ENCODE measurements at regions not wholly inside any gene's neighbourhood (a gene's known extent, or its start where the extent isn't known, plus 50 kb on each side); places are given as distances from the start of the nearest gene placed in this dataset.

DNA sequence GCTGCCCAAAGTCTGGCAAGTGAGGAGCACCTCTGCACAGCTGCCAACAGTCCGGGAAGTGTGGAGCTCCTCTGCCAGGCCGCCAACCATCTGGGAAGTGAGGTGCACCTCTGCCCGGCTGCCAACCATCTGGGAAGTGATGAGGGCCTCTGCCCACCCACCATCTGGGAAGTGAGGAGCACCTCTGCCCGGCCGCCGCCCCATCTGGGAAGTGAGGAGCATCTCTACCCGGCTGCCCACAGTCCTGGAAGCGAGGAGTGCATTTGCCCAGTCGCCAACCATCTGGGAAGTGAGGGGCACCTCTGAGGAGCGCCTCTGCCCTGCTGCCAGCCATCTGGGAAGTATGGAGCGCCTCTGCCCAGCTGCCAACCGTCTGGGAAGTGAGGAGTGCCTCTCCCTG lies 893.7 kb downstream of the TYW1 start (continued):
- TF ChIP-seq, protein P1, sequence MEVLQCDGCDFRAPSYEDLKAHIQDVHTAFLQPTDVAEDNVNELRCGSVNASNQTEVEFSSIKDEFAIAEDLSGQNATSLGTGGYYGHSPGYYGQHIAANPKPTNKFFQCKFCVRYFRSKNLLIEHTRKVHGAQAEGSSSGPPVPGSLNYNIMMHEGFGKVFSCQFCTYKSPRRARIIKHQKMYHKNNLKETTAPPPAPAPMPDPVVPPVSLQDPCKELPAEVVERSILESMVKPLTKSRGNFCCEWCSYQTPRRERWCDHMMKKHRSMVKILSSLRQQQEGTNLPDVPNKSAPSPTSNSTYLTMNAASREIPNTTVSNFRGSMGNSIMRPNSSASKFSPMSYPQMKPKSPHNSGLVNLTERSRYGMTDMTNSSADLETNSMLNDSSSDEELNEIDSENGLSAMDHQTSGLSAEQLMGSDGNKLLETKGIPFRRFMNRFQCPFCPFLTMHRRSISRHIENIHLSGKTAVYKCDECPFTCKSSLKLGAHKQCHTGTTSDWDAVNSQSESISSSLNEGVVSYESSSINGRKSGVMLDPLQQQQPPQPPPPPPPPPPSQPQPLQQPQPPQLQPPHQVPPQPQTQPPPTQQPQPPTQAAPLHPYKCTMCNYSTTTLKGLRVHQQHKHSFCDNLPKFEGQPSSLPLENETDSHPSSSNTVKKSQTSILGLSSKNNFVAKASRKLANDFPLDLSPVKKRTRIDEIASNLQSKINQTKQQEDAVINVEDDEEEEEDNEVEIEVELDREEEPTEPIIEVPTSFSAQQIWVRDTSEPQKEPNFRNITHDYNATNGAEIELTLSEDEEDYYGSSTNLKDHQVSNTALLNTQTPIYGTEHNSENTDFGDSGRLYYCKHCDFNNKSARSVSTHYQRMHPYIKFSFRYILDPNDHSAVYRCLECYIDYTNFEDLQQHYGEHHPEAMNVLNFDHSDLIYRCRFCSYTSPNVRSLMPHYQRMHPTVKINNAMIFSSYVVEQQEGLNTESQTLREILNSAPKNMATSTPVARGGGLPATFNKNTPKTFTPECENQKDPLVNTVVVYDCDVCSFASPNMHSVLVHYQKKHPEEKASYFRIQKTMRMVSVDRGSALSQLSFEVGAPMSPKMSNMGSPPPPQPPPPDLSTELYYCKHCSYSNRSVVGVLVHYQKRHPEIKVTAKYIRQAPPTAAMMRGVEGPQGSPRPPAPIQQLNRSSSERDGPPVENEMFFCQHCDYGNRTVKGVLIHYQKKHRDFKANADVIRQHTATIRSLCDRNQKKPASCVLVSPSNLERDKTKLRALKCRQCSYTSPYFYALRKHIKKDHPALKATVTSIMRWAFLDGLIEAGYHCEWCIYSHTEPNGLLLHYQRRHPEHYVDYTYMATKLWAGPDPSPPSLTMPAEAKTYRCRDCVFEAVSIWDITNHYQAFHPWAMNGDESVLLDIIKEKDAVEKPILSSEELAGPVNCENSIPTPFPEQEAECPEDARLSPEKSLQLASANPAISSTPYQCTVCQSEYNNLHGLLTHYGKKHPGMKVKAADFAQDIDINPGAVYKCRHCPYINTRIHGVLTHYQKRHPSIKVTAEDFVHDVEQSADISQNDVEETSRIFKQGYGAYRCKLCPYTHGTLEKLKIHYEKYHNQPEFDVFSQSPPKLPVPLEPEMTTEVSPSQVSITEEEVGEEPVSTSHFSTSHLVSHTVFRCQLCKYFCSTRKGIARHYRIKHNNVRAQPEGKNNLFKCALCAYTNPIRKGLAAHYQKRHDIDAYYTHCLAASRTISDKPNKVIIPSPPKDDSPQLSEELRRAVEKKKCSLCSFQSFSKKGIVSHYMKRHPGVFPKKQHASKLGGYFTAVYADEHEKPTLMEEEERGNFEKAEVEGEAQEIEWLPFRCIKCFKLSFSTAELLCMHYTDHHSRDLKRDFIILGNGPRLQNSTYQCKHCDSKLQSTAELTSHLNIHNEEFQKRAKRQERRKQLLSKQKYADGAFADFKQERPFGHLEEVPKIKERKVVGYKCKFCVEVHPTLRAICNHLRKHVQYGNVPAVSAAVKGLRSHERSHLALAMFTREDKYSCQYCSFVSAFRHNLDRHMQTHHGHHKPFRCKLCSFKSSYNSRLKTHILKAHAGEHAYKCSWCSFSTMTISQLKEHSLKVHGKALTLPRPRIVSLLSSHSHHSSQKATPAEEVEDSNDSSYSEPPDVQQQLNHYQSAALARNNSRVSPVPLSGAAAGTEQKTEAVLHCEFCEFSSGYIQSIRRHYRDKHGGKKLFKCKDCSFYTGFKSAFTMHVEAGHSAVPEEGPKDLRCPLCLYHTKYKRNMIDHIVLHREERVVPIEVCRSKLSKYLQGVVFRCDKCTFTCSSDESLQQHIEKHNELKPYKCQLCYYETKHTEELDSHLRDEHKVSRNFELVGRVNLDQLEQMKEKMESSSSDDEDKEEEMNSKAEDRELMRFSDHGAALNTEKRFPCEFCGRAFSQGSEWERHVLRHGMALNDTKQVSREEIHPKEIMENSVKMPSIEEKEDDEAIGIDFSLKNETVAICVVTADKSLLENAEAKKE (CRISPR knock-in tag; IDR thresholded peaks at IDR 0.05) = no peak
- TF ChIP-seq STAT1 (IDR thresholded peaks at IDR 0.05; ENCODE audit: unreplicated experiment) = no peak

DNA sequence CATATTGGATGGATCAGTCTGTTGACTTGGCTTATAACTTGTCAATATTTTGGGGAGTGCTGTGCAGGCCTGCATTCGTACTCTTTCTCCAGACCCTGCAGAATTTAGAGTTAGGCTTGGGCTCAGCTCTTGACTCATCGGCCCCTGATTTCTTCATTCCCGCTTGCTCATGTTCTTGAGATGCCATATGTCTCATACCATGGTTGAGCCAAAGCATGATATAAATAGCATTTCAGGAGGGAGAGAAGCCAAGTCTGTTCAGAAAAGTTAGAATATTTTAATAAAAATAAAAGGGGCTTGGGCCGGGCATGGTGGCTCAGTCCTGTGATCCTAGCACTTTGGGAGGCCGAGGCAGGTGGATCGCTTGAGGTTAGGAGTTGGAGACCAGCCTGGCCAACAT lies 898.1 kb downstream of the TYW1 start:
- no peak overlapping the region for H3K4me3 ChIP-seq
- DNase-seq (ENCODE audit: low spot score) (no peak), ATAC-seq (no peak)
- H3K27ac Mint-ChIP-seq = no peak overlapping the region
- no peaks in the 10 kb centered on the region for H3K27me3 ChIP-seq (ENCODE audit: insufficient read depth)
- H3K4me3 Mint-ChIP-seq = no peak overlapping the region
- H3F3A ChIP-seq (replicated peaks; ENCODE audit: low read depth) = no peaks in the 10 kb centered on the region
- H3K36me3 Mint-ChIP-seq (ENCODE audit: low read depth) = peaks cover 42% of the 10 kb centered on the region
- peaks cover 98% of the 10 kb centered on the region for H3K9me3 Mint-ChIP-seq
- no peak overlapping the region for H3K27ac ChIP-seq (ENCODE audit: low read depth)
- no peaks in the 10 kb centered on the region for H3K4me1 ChIP-seq (ENCODE audit: insufficient read depth)
- no peaks in the 10 kb centered on the region for H3K9me2 ChIP-seq (ENCODE audit: insufficient read depth)
- no peaks in the 10 kb centered on the region for H3K79me2 ChIP-seq (replicated peaks; ENCODE audit: insufficient read depth)
- H3K4me2 ChIP-seq = no peak overlapping the region
- no peaks in the 10 kb centered on the region for H4K20me1 ChIP-seq (replicated peaks; ENCODE audit: insufficient read depth)
- peaks cover 13% of the 10 kb centered on the region for H3K27me3 Mint-ChIP-seq (ENCODE audit: insufficient read depth, low read depth, poor library complexity)
- no peak overlapping the region for H2AFZ ChIP-seq
- peaks cover 4% of the 10 kb centered on the region; the same call in 1 of the 2 replicates for H3K36me3 ChIP-seq (ENCODE audit: insufficient read depth)
- no peaks in the 10 kb centered on the region; the same call in 2 of the 3 replicates for H3K4me1 Mint-ChIP-seq
- TF ChIP-seq, protein P1 (CRISPR knock-in tag; IDR thresholded peaks at IDR 0.05) = no peak
- TF ChIP-seq, protein P2, sequence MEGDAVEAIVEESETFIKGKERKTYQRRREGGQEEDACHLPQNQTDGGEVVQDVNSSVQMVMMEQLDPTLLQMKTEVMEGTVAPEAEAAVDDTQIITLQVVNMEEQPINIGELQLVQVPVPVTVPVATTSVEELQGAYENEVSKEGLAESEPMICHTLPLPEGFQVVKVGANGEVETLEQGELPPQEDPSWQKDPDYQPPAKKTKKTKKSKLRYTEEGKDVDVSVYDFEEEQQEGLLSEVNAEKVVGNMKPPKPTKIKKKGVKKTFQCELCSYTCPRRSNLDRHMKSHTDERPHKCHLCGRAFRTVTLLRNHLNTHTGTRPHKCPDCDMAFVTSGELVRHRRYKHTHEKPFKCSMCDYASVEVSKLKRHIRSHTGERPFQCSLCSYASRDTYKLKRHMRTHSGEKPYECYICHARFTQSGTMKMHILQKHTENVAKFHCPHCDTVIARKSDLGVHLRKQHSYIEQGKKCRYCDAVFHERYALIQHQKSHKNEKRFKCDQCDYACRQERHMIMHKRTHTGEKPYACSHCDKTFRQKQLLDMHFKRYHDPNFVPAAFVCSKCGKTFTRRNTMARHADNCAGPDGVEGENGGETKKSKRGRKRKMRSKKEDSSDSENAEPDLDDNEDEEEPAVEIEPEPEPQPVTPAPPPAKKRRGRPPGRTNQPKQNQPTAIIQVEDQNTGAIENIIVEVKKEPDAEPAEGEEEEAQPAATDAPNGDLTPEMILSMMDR (conservative IDR thresholded peaks at IDR 0.05; ENCODE audit: low read depth in 2 of 2) = no peak
- TF ChIP-seq JUNB (IDR thresholded peaks at IDR 0.05; ENCODE audit: unreplicated experiment) (no peak), EZH2 (IDR thresholded peaks at IDR 0.05; ENCODE audit: low read depth, unreplicated experiment) (no peak), STAT1 (IDR thresholded peaks at IDR 0.05; ENCODE audit: unreplicated experiment) (no peak)
- TF ChIP-seq, protein P3, sequence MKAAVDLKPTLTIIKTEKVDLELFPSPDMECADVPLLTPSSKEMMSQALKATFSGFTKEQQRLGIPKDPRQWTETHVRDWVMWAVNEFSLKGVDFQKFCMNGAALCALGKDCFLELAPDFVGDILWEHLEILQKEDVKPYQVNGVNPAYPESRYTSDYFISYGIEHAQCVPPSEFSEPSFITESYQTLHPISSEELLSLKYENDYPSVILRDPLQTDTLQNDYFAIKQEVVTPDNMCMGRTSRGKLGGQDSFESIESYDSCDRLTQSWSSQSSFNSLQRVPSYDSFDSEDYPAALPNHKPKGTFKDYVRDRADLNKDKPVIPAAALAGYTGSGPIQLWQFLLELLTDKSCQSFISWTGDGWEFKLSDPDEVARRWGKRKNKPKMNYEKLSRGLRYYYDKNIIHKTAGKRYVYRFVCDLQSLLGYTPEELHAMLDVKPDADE (IDR thresholded peaks at IDR 0.05) = no peak
